ENCODE measurements at regions not wholly inside any gene's neighbourhood (a gene's known extent, or its start where the extent isn't known, plus 50 kb on each side); places are given as distances from the start of the nearest gene placed in this dataset.

GRCh38 chr21:21664871-21665270 is 666.7 kb downstream of the NCAM2 start:
- ChIA-PET POLR2A (ENCODE audit: unreplicated experiment) (no interaction called here), CTCF (no interaction called here)
- Histone ChIP-seq H3K27ac (no peak overlapping the region), H4K20me1 (ENCODE audit: insufficient read depth) (no peaks in the 10 kb centered on the region), H3K79me2 (ENCODE audit: low read depth) (no peaks in the 10 kb centered on the region), H3K4me2 (no peak overlapping the region), H2AFZ (no peak overlapping the region), H3K9me2 (ENCODE audit: insufficient read depth) (no peaks in the 10 kb centered on the region), H3K27me3 (ENCODE audit: insufficient read depth, low read depth) (no peaks in the 10 kb centered on the region), H3K4me3 (no peak overlapping the region), H3K4me1 (replicated peaks; ENCODE audit: insufficient read depth) (no peaks in the 10 kb centered on the region), H3K36me3 (ENCODE audit: low read depth) (no peaks in the 10 kb centered on the region), H3F3A (ENCODE audit: insufficient read depth, low read depth) (no peaks in the 10 kb centered on the region), H3K9me3 (ENCODE audit: insufficient read depth, low read depth) (no peaks in the 10 kb centered on the region)
- intact Hi-C loops (cut with micrococcal nuclease; ENCODE audit: unreplicated experiment): no loop called here
- DNase-seq: no peak
- no TSS peak for BruUV-seq (replicated peaks)
- no peak for TF ChIP-seq EZH2 (IDR thresholded peaks at IDR 0.05; ENCODE audit: low read depth)
- TF ChIP-seq CTCF (conservative IDR thresholded peaks at IDR 0.05): no peak

GRCh38 chr21:21666689-21667088 is 668.5 kb downstream of the NCAM2 start:
- ChIA-PET CTCF (no interaction called here), POLR2A (ENCODE audit: unreplicated experiment) (no interaction called here)
- no peaks in the 10 kb centered on the region for H3K9me3 ChIP-seq (ENCODE audit: insufficient read depth, low read depth)
- intact Hi-C loops (cut with micrococcal nuclease; ENCODE audit: unreplicated experiment): no loop called here
- no peaks in the 10 kb centered on the region for H4K20me1 ChIP-seq (ENCODE audit: insufficient read depth)
- no peaks in the 10 kb centered on the region for H3K4me1 ChIP-seq (replicated peaks; ENCODE audit: insufficient read depth)
- H3K4me2 ChIP-seq: no peak overlapping the region
- no peak for TF ChIP-seq CTCF (conservative IDR thresholded peaks at IDR 0.05)
- TF ChIP-seq EZH2 (IDR thresholded peaks at IDR 0.05; ENCODE audit: low read depth): no peak
- BruUV-seq (replicated peaks): no TSS peak
- H3K27ac ChIP-seq: no peak overlapping the region
- no peak overlapping the region for H3K4me3 ChIP-seq
- no peaks in the 10 kb centered on the region for H3F3A ChIP-seq (ENCODE audit: insufficient read depth, low read depth)
- no peaks in the 10 kb centered on the region for H3K27me3 ChIP-seq (ENCODE audit: insufficient read depth, low read depth)
- no peak overlapping the region for H2AFZ ChIP-seq
- no peaks in the 10 kb centered on the region for H3K9me2 ChIP-seq (ENCODE audit: insufficient read depth)
- H3K79me2 ChIP-seq (ENCODE audit: low read depth): no peaks in the 10 kb centered on the region
- no peaks in the 10 kb centered on the region for H3K36me3 ChIP-seq (ENCODE audit: low read depth)
- no peak for DNase-seq

GRCh38 chr21:21668198-21668597 is 670.0 kb downstream of the NCAM2 start:
- no peak overlapping the region for H3K27ac ChIP-seq
- intact Hi-C loops (cut with micrococcal nuclease; ENCODE audit: unreplicated experiment): no loop called here
- CTCF ChIA-PET: no interaction called here
- TF ChIP-seq CTCF (conservative IDR thresholded peaks at IDR 0.05) (no peak), EZH2 (IDR thresholded peaks at IDR 0.05; ENCODE audit: low read depth) (no peak)
- H3K36me3 ChIP-seq (ENCODE audit: low read depth): no peaks in the 10 kb centered on the region
- no TSS peak for BruUV-seq (replicated peaks)
- H3K9me2 ChIP-seq (ENCODE audit: insufficient read depth): no peaks in the 10 kb centered on the region
- H2AFZ ChIP-seq: no peak overlapping the region
- no peak overlapping the region for H3K4me3 ChIP-seq
- no peaks in the 10 kb centered on the region for H3K27me3 ChIP-seq (ENCODE audit: insufficient read depth, low read depth)
- no peak for DNase-seq
- H3K79me2 ChIP-seq (ENCODE audit: low read depth): no peaks in the 10 kb centered on the region
- H3F3A ChIP-seq (ENCODE audit: insufficient read depth, low read depth): no peaks in the 10 kb centered on the region
- no peaks in the 10 kb centered on the region for H4K20me1 ChIP-seq (ENCODE audit: insufficient read depth)
- H3K9me3 ChIP-seq (ENCODE audit: insufficient read depth, low read depth): no peaks in the 10 kb centered on the region
- POLR2A ChIA-PET (ENCODE audit: unreplicated experiment): no interaction called here
- H3K4me2 ChIP-seq: no peak overlapping the region
- H3K4me1 ChIP-seq (replicated peaks; ENCODE audit: insufficient read depth): no peaks in the 10 kb centered on the region
